ENCODE measurements at regions not wholly inside any gene's neighbourhood (a gene's known extent, or its start where the extent isn't known, plus 50 kb on each side); places are given as distances from the start of the nearest gene placed in this dataset.

- TF ChIP-seq, protein P1, sequence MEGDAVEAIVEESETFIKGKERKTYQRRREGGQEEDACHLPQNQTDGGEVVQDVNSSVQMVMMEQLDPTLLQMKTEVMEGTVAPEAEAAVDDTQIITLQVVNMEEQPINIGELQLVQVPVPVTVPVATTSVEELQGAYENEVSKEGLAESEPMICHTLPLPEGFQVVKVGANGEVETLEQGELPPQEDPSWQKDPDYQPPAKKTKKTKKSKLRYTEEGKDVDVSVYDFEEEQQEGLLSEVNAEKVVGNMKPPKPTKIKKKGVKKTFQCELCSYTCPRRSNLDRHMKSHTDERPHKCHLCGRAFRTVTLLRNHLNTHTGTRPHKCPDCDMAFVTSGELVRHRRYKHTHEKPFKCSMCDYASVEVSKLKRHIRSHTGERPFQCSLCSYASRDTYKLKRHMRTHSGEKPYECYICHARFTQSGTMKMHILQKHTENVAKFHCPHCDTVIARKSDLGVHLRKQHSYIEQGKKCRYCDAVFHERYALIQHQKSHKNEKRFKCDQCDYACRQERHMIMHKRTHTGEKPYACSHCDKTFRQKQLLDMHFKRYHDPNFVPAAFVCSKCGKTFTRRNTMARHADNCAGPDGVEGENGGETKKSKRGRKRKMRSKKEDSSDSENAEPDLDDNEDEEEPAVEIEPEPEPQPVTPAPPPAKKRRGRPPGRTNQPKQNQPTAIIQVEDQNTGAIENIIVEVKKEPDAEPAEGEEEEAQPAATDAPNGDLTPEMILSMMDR (IDR thresholded peaks at IDR 0.05; ENCODE audit: insufficient read depth, low read depth, low read length): no peak
- TF ChIP-seq EZH2 (IDR thresholded peaks at IDR 0.05; ENCODE audit: insufficient read depth, low read length): peak; percentile 49
Measured at GRCh38 chr12:111033281-111034082, 113.1 kb upstream of the MYL2 start.
